ENCODE measurements at regions not wholly inside any gene's neighbourhood (a gene's known extent, or its start where the extent isn't known, plus 50 kb on each side); places are given as distances from the start of the nearest gene placed in this dataset.
A peak's percentile ranks its signal among the peaks of the same experiment; 100 is the strongest.

- peak; percentile 65 for DNase-seq (ENCODE audit: low spot score)
These were observed 156.2 kb downstream of the MELK start for GRCh38 chr9:36728651-36729520.

DNA sequence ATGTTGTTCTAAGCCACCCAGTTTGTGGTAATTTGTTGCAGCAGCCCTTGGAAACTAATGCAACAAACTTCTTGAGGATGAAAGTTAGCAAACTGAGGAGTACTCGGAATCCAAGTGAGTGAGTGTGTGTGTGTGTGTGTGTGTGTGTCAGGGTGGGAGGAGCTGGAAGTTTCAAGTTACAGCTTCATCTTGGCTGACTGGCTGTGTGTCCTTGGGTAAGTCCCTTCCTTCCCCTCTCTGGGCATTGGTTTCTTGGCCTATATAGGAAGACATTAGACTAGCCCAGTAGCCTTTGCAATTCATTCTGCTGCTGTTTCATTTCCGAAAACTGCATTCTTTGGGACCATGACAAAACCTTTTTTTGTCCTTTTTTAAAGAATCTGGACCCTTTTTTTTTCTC lies 157.2 kb downstream of the MELK start:
- no peak for DNase-seq (ENCODE audit: low spot score)

DNA sequence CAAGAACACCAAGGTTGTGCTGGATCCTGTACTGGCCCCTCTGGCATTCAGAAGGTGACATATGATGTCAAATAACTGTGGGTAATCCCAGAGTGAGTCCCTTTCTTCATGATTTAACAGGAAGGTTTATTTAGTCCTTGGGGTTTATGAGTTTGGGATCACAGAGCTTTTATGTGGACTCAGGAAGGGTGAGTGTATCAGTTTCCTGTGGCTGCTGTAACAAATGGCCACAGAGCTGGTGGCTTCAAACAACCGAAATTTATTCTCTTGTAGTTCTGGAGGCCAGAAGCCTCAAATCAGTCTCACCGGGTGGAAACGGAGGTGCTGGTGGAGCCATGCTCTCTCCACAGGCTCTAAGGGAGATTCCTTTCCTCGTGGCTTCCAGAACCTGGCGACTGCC lies 157.7 kb downstream of the MELK start:
- no peak for DNase-seq (ENCODE audit: low spot score)

DNA sequence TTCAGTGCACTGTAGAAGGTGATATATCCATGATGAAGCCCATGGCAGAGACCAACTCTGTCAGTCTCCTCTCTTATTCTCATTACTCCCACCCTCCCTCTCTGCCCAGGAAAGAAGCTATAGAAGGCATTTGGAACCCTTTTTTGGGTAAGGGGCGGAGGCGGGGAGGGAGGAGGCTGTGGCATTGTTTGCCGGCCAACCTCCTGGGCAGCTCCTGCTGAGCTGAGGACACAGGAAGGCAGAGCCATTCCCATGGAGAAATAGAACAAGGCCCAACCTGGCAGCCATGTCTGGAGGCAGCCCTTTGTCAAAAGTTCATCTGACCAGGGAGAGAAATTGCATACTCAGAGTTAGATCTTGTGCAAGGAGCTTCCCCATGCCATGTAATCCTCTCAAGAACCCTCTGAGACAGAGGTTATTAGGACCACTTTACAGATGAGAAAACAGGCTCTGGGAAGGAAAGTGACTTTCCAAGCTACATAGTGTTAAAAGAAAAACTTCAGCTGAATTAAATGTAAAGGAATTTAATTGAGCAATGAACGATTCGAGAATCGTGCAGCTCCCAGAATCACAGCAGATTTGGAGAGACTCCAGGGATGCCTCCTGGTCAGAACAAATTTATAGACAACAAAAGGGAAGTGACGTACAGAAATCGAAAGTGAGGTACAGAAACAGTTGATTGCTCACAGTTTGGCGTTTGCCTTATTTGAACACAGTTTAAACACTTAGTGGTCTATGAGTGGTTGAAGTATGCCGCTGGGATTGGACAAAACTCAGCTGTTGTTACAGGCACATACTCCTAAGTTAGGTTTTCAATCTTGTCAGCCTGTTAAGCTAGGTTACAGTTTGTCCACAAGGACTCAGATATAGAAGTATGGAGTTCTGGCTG lies 158.6 kb downstream of the MELK start:
- DNase-seq (ENCODE audit: low spot score) = peak; percentile 17

DNA sequence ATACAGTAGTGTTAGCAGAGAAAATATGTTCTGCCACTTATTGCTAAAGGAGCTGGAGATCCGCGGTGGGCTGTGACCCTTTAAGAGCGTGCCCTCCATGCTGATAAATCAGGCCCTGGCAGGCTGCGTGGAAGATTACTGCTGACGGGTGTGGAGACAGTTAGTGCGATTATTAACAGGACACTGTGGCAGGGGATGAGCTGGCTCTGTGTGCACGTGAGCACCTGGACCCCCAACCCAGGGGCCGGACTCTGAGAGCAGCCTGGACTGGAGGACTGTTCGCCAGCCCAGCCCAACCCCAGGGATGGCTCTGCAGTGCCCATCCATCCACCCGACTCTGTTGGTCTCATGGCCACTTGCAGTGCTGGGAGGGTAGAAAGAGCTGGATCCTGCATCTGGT lies 162.0 kb downstream of the MELK start:
- DNase-seq (ENCODE audit: low spot score) = no peak

- DNase-seq (ENCODE audit: low spot score) = no peak
These were observed 164.0 kb downstream of the MELK start for GRCh38 chr9:36736648-36737047.

DNA sequence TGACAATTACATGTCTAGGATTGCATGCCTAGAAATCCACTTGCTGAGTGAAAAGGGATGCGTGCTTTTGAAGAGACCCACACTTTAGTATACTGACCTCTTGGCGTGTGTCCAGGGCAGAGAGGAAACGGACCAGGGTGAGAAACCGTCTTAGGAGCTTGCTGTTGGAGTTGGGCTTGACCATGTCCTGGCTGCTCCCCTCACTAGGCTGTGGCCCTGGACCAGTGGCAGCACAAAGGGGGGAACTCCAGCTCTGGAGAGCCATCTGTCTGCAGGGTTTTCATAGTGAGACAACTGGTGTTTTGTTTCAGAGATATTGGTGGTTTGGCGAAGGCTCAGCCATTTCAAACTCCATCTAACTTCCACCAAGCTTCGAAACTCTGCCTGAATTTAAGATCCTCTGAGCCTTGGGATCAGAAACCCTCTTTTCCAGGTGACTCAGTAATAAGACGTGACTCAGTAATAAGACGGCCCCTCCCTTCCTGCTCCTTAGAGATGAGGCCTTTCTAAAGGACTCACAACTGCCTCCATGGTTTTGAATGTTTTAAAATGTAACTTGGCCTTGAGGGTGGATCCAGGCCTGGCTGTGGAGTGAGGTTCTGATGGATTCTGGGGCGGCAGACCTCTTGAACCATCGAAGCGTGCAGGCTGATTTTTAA lies 165.8 kb downstream of the MELK start:
- no peak for DNase-seq (ENCODE audit: low spot score)

- no peak for DNase-seq (ENCODE audit: low spot score)
These were observed 166.8 kb downstream of the MELK start for GRCh38 chr9:36739373-36740116.

GRCh38 chr9:36742264-36742663 lies 169.6 kb downstream of the MELK start:
- DNase-seq (ENCODE audit: low spot score) = no peak

DNA sequence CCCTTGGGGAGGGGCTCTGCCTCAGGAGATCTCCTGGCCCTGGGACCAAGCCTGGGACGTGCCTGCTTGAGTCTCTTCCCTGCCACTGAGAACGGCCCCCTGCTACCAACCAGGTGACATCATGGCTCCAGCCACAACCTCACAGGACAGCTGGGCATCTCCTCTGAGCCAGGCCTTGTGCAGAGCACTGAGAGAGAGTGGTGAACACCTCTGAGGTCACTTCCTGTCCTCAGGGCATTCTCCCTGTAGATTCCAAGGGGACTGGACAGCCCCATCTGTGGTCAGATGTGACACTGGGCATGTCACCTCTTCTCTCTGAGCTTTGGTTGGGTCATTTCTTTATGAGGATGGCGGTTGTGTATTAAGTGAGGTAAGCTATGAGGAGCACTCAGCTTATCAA lies 172.0 kb downstream of the MELK start:
- DNase-seq (ENCODE audit: low spot score) = no peak

GRCh38 chr9:36745977-36746376 lies 173.3 kb downstream of the MELK start:
- DNase-seq (ENCODE audit: low spot score) = no peak

DNA sequence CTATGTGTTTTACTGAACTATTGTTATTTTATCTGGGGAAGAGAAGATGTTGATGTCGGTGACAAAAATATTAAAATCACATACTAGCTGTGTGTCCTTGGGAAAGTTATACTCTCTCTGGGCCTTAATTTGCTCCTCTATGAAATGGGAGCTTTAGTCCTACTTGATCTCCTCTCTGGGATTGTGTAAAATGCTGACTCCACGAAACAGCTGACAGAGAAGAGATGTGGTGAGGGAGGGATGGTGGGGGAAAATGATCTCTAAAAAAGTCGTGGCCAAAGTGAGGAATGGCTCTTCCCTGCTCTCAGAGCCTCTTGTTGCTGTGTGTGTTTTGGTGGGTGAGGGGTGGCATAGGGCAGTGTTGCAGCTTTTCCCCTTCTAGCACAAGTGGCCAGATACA lies 173.7 kb downstream of the MELK start:
- no peak for DNase-seq (ENCODE audit: low spot score)

- peak; percentile 19 for DNase-seq (ENCODE audit: low spot score)
These were observed 175.7 kb downstream of the MELK start for GRCh38 chr9:36748322-36748899.

DNA sequence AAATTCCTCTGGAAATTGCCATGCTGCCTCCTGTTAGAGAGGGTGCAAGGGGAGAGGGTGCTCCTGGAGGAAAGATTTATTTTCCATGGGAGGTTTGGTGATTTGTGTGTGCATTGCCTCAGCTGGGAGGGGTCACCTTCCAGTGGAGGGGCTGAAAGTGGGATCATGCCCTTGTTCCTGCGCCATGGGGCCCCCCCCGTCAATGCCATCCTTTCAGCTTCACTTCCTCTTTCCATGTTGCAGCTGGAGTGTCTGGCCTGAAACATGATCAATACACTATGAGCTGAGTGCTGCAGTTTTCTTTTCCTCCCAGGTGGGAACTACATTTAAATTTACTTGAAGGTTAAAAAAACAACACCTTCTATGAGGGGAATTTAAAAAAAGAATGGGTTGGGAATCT lies 176.8 kb downstream of the MELK start:
- no peak for DNase-seq (ENCODE audit: low spot score)

DNA sequence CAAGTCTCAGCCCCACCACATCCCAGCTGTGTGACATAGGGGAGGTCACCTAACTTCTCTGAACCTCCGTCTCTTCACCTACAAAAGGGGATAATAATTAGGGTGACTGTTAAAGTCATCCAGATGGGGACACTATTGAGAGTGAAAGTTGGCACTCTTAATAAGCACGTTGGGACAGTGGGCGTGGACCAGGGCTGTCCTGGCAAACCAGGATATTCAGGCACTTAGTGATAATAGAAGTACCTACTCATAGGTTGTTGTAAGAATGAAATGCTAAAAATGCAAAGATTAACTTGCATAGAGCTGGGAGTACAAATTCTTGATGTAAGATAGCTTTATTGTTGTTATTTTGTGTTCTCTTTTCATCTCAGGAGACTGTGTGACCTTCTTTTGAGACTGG lies 177.9 kb downstream of the MELK start:
- no peak for DNase-seq (ENCODE audit: low spot score)

GRCh38 chr9:36755019-36755418 lies 182.3 kb downstream of the MELK start:
- no peak for DNase-seq (ENCODE audit: low spot score)

DNA sequence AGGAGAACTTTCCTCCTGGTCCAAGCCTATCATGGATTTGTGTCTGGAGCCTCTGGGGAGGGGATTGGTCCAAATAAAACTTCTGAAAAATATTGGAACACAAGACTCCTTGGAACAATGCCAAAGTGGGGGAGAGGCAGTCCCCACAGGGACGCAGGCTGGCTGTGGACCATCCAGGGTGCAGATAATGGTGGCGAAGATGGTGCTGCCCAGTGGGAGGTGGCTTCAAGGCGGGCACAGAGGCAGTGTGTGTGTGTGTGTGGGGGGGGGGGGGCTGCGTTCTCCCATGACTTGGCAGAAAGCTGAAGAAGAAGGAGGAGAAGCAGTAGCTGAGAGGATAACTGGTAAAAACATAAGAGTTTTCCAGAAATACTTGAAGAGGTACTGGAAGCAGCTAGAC lies 186.4 kb downstream of the MELK start:
- DNase-seq (ENCODE audit: low spot score) = no peak

- DNase-seq (ENCODE audit: low spot score) = no peak
These were observed 187.3 kb downstream of the MELK start for GRCh38 chr9:36759976-36760375.

- DNase-seq (ENCODE audit: low spot score) = no peak
These were observed 188.1 kb downstream of the MELK start for GRCh38 chr9:36760667-36761420.

DNA sequence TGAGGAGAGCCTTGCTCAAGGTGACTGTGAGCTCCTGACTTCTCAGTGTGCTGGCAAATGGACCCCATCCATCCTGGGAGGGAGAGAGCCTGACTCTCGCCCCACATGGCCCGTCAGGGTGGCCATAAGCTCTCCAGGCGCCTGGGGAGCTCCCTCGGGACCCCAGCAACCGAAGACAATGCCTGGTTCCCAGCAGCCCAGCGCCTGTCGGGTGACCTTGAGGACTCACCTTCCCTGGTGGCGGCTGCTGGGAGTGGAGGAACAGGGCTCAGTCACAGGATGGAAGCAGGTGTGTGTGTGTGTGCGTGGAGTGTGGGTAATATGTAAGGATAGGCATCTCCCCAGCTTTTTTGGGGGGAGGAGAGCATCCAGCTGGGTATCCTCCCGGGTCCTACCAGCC lies 190.3 kb downstream of the MELK start:
- DNase-seq (ENCODE audit: low spot score) = no peak

DNA sequence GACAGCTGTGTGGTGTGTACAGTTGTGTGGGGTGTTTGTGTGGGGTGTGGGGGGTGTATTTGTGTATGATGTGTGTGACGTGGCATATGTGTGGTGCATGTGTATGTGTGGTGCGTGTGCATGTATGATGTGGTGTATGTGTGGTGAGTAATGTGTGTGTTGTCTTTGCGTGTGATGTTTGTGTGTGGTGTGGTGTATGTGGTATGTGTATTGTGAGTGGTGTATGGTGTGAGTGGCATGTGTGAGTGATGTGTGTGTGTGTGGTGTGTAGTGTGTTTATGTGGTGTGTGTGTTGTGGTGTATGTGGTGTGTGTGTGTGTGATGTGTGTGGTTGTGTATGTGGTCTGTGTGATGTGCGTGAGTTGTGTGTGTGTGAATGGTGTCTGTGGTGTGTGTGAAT lies 191.1 kb downstream of the MELK start:
- no peak for DNase-seq (ENCODE audit: low spot score)
